Astrocyte of the hippocampus (primary cell): ENCODE measurements at regions not wholly inside any gene's neighbourhood (a gene's known extent, or its start where the extent isn't known, plus 50 kb on each side); places are given as distances from the start of the nearest gene placed in this dataset.
"Not testable (repeated sequence)": the region's sequence is repeated elsewhere in the genome, so short reads cannot be mapped to it uniquely, and the experiment has no call there.

Experiments
- DNase-seq: peaks from one replicate; pipeline ENCODE4 v3.0.0; 2011; ENCODE audit warnings: low read depth, low spot score

GRCh38 chr3:110525558-110526064 is 546.0 kb upstream of the NECTIN3 start:
- DNase-seq = not testable (repeated sequence)

DNA sequence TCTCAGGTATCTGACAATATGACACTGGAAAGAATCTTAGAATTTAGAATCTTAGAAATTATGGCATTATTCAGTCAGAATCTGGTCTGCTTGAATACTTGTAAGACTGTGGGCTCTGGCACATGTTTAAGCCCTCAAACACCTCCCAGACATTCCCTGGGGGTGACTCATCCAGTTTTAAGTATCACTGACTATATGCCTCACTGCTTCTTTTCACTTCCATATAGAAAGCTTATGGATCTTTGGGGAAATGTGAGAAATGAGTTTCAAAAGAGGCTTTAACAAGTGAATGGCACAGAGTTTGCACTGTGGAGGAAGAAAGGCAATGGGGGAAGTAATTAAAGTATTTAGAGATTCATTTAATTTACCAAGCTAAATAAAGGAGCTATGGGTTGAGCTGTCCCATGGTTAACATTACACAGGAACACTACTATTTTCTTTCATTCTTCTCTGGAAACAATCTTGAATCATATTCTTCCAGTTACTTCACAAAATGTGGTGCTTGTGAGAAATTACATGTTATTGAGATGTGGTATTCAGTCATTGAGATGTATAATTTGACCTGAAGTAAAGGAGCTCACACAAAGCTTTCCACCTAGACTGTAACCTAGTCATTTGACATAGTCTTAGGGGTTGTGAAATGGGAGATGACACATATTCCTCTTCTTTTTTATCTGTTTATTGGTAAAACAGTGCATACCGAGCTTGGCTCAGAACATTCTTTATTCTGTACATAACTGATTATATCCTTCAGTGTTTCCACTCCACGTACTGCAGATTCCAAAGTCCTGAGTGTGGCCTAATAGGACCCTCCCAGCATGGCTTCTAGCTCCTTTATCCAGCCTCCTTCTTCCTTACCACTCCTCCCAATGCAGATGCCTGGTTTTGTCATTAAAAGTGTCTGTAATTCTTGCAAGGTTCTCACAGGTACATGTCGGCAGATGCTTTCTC is 544.6 kb upstream of the NECTIN3 start:
- peak; percentile 91 for DNase-seq

GRCh38 chr3:110528305-110529121 is 543.1 kb upstream of the NECTIN3 start:
- DNase-seq = no peak

GRCh38 chr3:110530902-110531301 is 540.7 kb upstream of the NECTIN3 start:
- no peak for DNase-seq

- no peak for DNase-seq
Measured at GRCh38 chr3:110533089-110533488, 538.5 kb upstream of the NECTIN3 start.

DNA sequence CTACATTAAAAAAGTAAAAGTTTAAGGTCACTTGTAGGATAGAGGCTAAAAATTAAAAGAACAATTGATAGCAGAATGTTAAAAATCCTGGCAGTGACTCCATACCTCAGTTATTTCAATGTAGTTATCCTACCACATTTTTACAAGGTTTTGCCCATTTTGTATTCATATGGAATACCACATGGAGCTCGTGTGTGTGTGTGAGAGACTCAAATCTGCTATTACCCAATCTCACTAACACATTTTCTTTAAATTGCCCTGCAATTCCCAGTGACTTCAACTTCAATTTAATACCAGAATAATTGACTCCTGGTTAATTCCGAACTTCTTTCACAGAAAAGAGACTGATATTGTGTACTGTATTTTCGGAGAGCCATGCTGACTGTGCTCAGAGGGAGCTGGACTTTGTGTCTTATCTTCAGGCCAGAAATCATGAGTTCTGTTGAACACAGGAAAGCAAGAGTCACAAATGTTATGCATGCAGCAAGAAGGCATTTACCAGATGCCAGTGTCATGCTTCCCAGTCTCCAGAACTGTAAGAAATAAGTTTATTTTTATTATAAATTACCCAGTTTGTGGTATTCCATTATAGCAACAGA is 529.0 kb upstream of the NECTIN3 start:
- DNase-seq = no peak

DNA sequence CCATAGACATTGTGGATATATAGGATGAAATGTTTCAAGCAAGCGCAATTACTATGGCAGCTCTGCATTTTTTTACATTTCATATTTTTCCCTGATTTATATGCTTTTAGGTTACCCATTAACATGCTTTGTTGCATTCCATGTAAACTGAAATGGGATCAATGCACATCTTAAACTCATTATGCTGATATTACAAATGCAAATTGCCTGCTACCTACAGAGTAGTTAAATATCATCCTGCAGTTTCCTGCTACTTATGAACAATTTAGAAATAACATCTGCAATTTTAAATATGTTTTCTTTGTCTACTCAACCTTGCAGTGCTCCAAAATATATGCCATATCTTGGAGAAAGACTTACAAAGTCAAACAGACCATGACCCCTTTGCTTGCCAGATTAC is 526.9 kb upstream of the NECTIN3 start:
- no peak for DNase-seq

DNA sequence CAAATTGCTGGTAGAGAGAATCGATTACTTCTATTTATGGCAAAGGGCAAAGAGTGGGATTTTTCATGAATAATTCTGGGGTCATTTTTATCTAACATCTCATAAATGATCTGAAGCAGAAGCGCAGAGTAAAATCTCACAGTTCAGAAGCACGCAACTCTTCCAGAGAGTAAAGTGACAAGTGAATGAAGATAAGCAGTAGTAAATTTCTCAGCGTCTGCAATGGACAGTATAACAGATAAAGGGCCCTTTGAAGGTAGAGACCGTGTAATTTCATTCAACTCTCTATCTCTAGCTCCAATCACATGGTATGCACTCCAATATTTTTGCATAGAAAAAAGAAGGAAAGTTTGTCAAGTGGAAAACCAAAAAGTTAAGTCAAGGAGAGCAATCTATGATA is 521.1 kb upstream of the NECTIN3 start:
- no peak for DNase-seq

- peak; percentile 63 for DNase-seq
Measured at GRCh38 chr3:110562621-110563020, 509.0 kb upstream of the NECTIN3 start.

GRCh38 chr3:110564674-110565073 is 506.9 kb upstream of the NECTIN3 start:
- no peak for DNase-seq

GRCh38 chr3:110567029-110567428 is 504.6 kb upstream of the NECTIN3 start:
- DNase-seq = no peak

DNA sequence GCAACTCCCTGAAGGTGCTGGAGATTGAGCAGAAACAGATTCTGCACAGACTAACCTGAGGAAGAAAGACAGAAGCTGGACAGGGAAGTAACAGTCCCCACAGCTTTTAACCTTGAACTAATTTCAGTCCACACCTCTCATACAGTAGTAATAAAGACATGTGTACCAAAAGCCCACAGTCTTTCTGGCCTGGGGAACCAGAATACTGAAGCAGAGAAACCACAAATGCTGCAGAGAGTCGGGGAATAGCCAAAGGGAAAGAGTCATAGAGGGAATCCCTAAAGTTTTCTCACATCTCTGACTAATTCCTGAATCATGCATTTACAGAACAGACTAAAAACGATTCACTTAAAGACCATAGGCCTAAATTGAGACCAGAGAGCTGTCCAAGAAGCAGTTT is 503.4 kb upstream of the NECTIN3 start:
- peak; percentile 88 for DNase-seq

DNA sequence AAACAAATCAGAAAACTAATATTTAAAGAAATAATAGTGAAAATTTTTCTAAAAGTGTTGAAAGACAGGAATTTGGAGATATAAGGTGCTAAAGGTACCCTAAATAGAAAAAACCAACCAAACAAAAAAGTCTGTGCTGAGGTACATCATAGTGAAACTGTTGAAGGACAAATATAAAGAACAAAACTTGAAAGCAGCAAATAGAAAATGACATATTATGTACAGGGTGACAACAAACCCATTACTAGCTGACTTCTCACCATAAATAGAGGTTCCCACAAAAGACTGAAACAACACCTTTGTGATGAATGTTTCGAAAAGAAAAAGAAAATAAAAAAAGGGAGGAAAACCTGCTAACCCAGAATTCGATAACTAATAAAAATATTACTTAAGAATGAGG is 502.5 kb upstream of the NECTIN3 start:
- no peak for DNase-seq

DNA sequence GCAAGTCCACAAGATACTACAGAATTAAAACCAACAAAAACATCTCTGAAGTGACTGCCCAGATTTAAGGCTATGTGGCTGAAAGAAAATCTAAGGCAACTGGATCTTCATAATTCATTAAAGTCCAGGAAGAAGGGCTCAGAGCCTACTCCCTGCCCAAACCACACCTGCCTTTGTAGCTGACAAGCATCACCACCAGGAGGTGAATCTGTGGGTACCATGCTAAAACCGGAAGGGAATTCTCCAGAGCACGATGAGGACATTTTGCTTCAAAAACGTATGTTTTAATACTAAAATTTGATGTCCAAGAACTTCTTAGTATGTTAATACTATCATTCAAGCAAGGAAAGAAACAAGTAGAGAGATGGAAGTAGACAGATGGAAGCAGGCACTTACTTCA is 495.9 kb upstream of the NECTIN3 start:
- no peak for DNase-seq

GRCh38 chr3:110576960-110577359 is 494.7 kb upstream of the NECTIN3 start:
- peak; percentile 89 for DNase-seq

- no peak for DNase-seq
Measured at GRCh38 chr3:110577854-110578253, 493.8 kb upstream of the NECTIN3 start.

GRCh38 chr3:110579840-110580550 is 491.6 kb upstream of the NECTIN3 start:
- peak; percentile 78 for DNase-seq

DNA sequence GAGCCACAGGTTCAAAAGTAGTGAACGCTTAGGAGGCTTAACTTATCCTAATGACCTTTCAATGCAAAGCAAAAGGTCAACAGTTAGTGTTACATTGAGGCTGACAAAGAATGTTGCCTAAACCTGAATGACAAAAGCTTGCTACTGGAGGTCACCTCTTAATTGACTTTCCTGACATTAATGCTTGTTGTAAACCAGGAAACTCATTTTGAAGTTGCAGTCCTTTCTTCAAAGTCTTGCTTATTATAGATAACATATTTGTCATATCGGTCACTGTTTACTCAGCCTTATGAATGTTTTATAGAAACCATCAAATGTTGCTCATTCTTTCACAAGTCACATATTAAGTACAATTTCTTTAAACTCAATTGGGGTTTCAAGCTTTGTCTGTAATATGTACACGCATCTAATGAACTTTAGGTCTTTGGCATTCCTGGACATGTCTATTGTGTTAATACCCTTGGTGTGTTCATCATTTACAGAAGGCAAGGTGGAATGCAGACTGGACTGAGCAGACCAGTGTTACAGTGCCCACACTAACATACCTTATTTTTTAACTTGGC is 488.2 kb upstream of the NECTIN3 start:
- no peak for DNase-seq

GRCh38 chr3:110588906-110589305 is 482.7 kb upstream of the NECTIN3 start:
- DNase-seq = no peak

- DNase-seq = peak; percentile 86
Measured at GRCh38 chr3:110589341-110589740, 482.3 kb upstream of the NECTIN3 start.

DNA sequence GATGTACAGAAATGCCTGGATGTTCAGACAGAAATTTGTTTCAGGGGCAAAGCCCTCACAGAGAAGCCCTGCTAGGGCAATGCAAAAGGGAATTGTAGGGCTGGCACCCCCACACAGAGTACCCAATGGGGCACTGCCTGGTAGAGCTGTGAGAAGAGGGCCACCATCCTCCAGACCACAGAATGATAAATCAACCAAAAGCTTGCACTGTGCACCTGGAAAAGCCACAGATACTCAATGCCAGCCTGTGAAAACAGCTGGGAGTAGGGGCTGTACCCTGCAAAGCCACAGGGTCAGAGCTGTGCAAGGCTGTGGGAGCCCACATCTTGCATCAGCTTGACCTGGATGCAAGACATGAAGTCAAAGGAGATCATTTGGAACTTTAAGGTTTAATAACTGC is 477.9 kb upstream of the NECTIN3 start:
- DNase-seq = no peak
